H54 (cell line): ENCODE measurements at regions not wholly inside any gene's neighbourhood (a gene's known extent, or its start where the extent isn't known, plus 50 kb on each side); places are given as distances from the start of the nearest gene placed in this dataset.

Experiments used
- DNase-seq: peaks from one replicate; pipeline ENCODE4 v3.0.0; 2011; ENCODE audit warnings: low spot score, mixed read lengths; ENCODE audit not compliant: insufficient read length
- FAIRE-seq: peaks from 3 replicates; lab custom pipeline; 2011; peaks lifted over from hg19 to GRCh38; lab: Jason Lieb, UNC
- POLR2A ChIP-seq: IDR thresholded peaks from 2 replicates; pipeline ENCODE4 v1.6.1; 2011; ENCODE audit warnings: low read depth, mild to moderate bottlenecking, low read length

GRCh38 chr9:16139774-16140173 lies 586.9 kb downstream of the CCDC171 start:
- FAIRE-seq (no peak), DNase-seq (no peak)
- TF ChIP-seq POLR2A = no peak

- DNase-seq (no peak), FAIRE-seq (no peak)
- no peak for TF ChIP-seq POLR2A
These were observed 590.5 kb downstream of the CCDC171 start for GRCh38 chr9:16143310-16143709.

- FAIRE-seq (no peak), DNase-seq (no peak)
- TF ChIP-seq POLR2A = no peak
These were observed 591.4 kb downstream of the CCDC171 start for GRCh38 chr9:16143947-16144890.

- no peak for FAIRE-seq
- TF ChIP-seq POLR2A = no peak
- DNase-seq = no peak
These were observed 592.5 kb downstream of the CCDC171 start for GRCh38 chr9:16145196-16145950.

- DNase-seq (no peak), FAIRE-seq (no peak)
- TF ChIP-seq POLR2A = no peak
These were observed 594.9 kb downstream of the CCDC171 start for GRCh38 chr9:16147726-16148125.

DNA sequence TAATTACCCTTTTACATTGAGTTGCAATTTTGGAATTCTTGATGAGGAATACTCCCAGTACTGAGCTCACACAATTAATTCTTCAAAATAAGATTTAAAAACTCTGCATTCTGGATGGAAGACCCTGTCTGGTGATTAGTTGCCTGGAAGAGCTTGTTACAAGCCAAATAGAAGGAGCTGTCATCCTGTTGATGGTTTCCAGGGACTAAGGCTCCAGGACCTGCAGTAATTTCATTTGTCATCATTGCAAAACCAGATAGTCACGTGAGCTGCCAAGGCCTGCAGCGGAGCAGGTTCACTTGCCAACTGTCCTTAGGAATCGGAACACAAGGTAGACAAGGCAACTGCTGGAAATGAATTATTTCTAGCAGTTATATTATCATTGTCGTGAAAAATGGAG lies 597.7 kb downstream of the CCDC171 start:
- no peak for FAIRE-seq
- DNase-seq = no peak
- no peak for TF ChIP-seq POLR2A

- no peak for TF ChIP-seq POLR2A
- FAIRE-seq (no peak), DNase-seq (no peak)
These were observed 598.3 kb downstream of the CCDC171 start for GRCh38 chr9:16150938-16151650.

- TF ChIP-seq POLR2A = no peak
- FAIRE-seq = no peak
- DNase-seq = no peak
These were observed 599.6 kb downstream of the CCDC171 start for GRCh38 chr9:16152276-16153101.

- FAIRE-seq (no peak), DNase-seq (no peak)
- TF ChIP-seq POLR2A = no peak
These were observed 600.4 kb downstream of the CCDC171 start for GRCh38 chr9:16153221-16153620.

DNA sequence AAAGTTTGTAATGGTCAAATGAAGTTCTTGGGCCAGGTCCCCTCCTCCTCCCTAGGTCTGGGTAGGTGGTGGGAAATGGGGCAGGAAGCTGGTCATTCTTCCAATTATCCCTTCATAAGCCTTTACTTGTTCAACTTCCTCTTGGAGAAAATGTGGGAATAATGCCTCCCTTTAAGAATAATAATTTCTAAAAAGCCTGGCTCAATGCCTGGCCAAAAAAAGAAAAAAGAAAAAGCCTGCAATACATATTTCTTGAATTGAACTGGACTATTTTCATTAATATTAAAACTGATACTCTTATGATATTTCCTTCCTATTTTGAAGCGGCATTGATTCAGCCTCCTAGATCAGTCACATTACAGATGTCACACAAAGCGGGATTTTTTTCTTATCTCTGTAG lies 600.9 kb downstream of the CCDC171 start:
- TF ChIP-seq POLR2A = no peak
- no peak for DNase-seq
- no peak for FAIRE-seq

DNA sequence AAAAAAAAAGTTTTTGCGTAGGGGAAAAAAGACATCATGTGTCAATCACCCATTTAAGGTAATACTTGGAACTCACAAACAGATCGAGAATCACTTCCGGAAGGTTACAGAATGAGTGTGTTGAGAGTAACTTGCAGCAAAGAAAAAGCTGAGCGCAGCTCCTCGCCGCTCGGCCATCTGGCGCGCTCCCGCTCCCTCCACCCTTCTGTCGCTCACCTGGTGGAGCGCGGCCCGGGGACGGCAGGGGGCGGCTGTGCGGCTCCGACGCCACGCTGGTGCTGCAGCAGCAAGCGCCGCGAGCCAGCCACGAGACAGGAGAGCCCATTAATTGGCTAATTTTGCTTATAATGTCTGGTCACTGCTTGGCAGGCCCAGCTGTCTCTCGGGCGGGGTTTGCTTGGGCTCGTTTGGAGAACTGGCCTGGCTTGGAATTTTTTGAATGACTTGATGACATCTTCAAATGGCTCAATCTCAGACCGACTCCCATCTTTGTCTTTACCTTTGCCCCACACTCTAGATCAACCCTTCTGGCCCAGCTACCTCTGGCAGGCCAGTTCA lies 601.8 kb downstream of the CCDC171 start:
- no peak for DNase-seq
- TF ChIP-seq POLR2A = no peak
- no peak for FAIRE-seq

- DNase-seq (no peak), FAIRE-seq (no peak)
- no peak for TF ChIP-seq POLR2A
These were observed 603.0 kb downstream of the CCDC171 start for GRCh38 chr9:16155878-16156277.

- no peak for FAIRE-seq
- no peak for TF ChIP-seq POLR2A
- no peak for DNase-seq
These were observed 604.4 kb downstream of the CCDC171 start for GRCh38 chr9:16157216-16157615.
